ENCODE measurements at regions not wholly inside any gene's neighbourhood (a gene's known extent, or its start where the extent isn't known, plus 50 kb on each side); places are given as distances from the start of the nearest gene placed in this dataset.
A peak's percentile ranks its signal among the peaks of the same experiment; 100 is the strongest.

- H3K4me2 ChIP-seq (ENCODE audit: low read length), result peak overlapping the region; percentile 44
- H3F3A ChIP-seq (ENCODE audit: insufficient read depth, low read length, poor library complexity, severe bottlenecking), result no peaks in the 10 kb centered on the region
- no peaks in the 10 kb centered on the region for H3K9me2 ChIP-seq (ENCODE audit: insufficient read depth, low read length)
- H2AFZ ChIP-seq (ENCODE audit: low read depth, low read length), result no peak overlapping the region
- no peaks in the 10 kb centered on the region for H3K9me3 ChIP-seq (ENCODE audit: low read length)
- peak overlapping the region; percentile 74 for H3K4me3 ChIP-seq (ENCODE audit: low read length)
- no peak for TF ChIP-seq MXI1 (conservative IDR thresholded peaks at IDR 0.05; ENCODE audit: poor library complexity, severe bottlenecking)
- TF ChIP-seq EP300 (conservative IDR thresholded peaks at IDR 0.05; ENCODE audit: poor library complexity, severe bottlenecking), result no peak
- TF ChIP-seq EZH2 (IDR thresholded peaks at IDR 0.05; ENCODE audit: borderline replicate concordance, insufficient read depth, low read length, poor library complexity, severe bottlenecking), result no peak
- no peak for TF ChIP-seq CTCF (IDR thresholded peaks at IDR 0.05; ENCODE audit: poor library complexity, severe bottlenecking)
- TF ChIP-seq SMC3 (conservative IDR thresholded peaks at IDR 0.05; ENCODE audit: poor library complexity), result no peak
- no peak for TF ChIP-seq RAD21 (conservative IDR thresholded peaks at IDR 0.05)
- no peak for TF ChIP-seq TAF1 (IDR thresholded peaks at IDR 0.05; ENCODE audit: low read depth)
- no peak for TF ChIP-seq POLR2AphosphoS5 (IDR thresholded peaks at IDR 0.05)
- no peak for TF ChIP-seq REST (IDR thresholded peaks at IDR 0.05; ENCODE audit: borderline replicate concordance)
- no peaks in the 10 kb centered on the region for H4K20me1 ChIP-seq (ENCODE audit: insufficient read depth)
- peak overlapping the region; percentile 55 for H3K27ac ChIP-seq (ENCODE audit: low read length)
- H3K9ac ChIP-seq (ENCODE audit: low read length), result peak overlapping the region; percentile 70
- no peaks in the 10 kb centered on the region for H3K27me3 ChIP-seq (ENCODE audit: insufficient read depth, low read depth, low read length)
- H3K79me2 ChIP-seq (replicated peaks; ENCODE audit: insufficient read depth, low read length), result peaks cover 5% of the 10 kb centered on the region
- H3K36me3 ChIP-seq (ENCODE audit: insufficient read depth, low read length), result no peaks in the 10 kb centered on the region
Measured at GRCh38 chrX:13936521-13937225, 93.0 kb downstream of the GEMIN8 start.

GRCh38 chrX:13934731-13935130 lies 95.0 kb downstream of the GEMIN8 start:
- Histone ChIP-seq H4K20me1 (ENCODE audit: insufficient read depth) (no peaks in the 10 kb centered on the region), H3K36me3 (ENCODE audit: insufficient read depth, low read length) (no peaks in the 10 kb centered on the region), H3K79me2 (replicated peaks; ENCODE audit: insufficient read depth, low read length) (peaks cover 8% of the 10 kb centered on the region), H3K27ac (ENCODE audit: low read length) (no peak overlapping the region), H3K4me2 (ENCODE audit: low read length) (no peak overlapping the region), H3F3A (ENCODE audit: insufficient read depth, low read length, poor library complexity, severe bottlenecking) (no peaks in the 10 kb centered on the region), H3K4me3 (ENCODE audit: low read length) (no peak overlapping the region), H3K27me3 (ENCODE audit: insufficient read depth, low read depth, low read length) (no peaks in the 10 kb centered on the region), H3K9me3 (ENCODE audit: low read length) (no peaks in the 10 kb centered on the region), H2AFZ (ENCODE audit: low read depth, low read length) (no peak overlapping the region), H3K9me2 (ENCODE audit: insufficient read depth, low read length) (no peaks in the 10 kb centered on the region), H3K9ac (ENCODE audit: low read length) (no peak overlapping the region)
- TF ChIP-seq SMC3 (conservative IDR thresholded peaks at IDR 0.05; ENCODE audit: poor library complexity) (no peak), RAD21 (conservative IDR thresholded peaks at IDR 0.05) (no peak), EZH2 (IDR thresholded peaks at IDR 0.05; ENCODE audit: borderline replicate concordance, insufficient read depth, low read length, poor library complexity, severe bottlenecking) (no peak), POLR2AphosphoS5 (IDR thresholded peaks at IDR 0.05) (no peak), TAF1 (IDR thresholded peaks at IDR 0.05; ENCODE audit: low read depth) (no peak), MXI1 (conservative IDR thresholded peaks at IDR 0.05; ENCODE audit: poor library complexity, severe bottlenecking) (no peak), REST (IDR thresholded peaks at IDR 0.05; ENCODE audit: borderline replicate concordance) (no peak), CTCF (IDR thresholded peaks at IDR 0.05; ENCODE audit: poor library complexity, severe bottlenecking) (no peak), EP300 (conservative IDR thresholded peaks at IDR 0.05; ENCODE audit: poor library complexity, severe bottlenecking) (no peak)

All from neural cell (in vitro differentiated cells).